ENCODE measurements at regions not wholly inside any gene's neighbourhood (a gene's known extent, or its start where the extent isn't known, plus 50 kb on each side); places are given as distances from the start of the nearest gene placed in this dataset.
A peak's percentile ranks its signal among the peaks of the same experiment; 100 is the strongest.

GRCh38 chr4:148934926-148935578 lies 492.8 kb upstream of the NR3C2 start:
- in situ Hi-C loops (cut with MboI), result no loop called here

GRCh38 chr4:148926276-148927260 lies 484.4 kb upstream of the NR3C2 start:
- DNase-seq, result peak; percentile 7
- in situ Hi-C loops (cut with MboI), result no loop called here
- H2AFZ ChIP-seq, result no peak overlapping the region
- H3K79me2 ChIP-seq (ENCODE audit: insufficient read depth), result no peaks in the 10 kb centered on the region
- H3K4me1 ChIP-seq (ENCODE audit: insufficient read depth), result no peaks in the 10 kb centered on the region
- H3K27me3 ChIP-seq (replicated peaks; ENCODE audit: insufficient read depth), result no peaks in the 10 kb centered on the region
- H3F3A ChIP-seq (ENCODE audit: insufficient read depth), result no peaks in the 10 kb centered on the region
- no peak overlapping the region for H3K4me2 ChIP-seq (ENCODE audit: unreplicated experiment)
- 37 to 43% methylated on average over 3 of the region's 3 CpGs for WGBS, 2 experiments (ENCODE audit: low coverage in 1 of 2, low lambda C conversion rate in 2 of 2, missing lambda C conversion rate in 2 of 2)
- H3K4me3 ChIP-seq, result no peak overlapping the region
- no peak overlapping the region for H3K27ac ChIP-seq
- no peaks in the 10 kb centered on the region for H4K20me1 ChIP-seq (ENCODE audit: insufficient read depth)
- H3K9me3 ChIP-seq (ENCODE audit: low read depth), result no peaks in the 10 kb centered on the region
- no peaks in the 10 kb centered on the region for H3K36me3 ChIP-seq (ENCODE audit: low read depth)
- H3K9ac ChIP-seq, result no peak overlapping the region
- H3K9me2 ChIP-seq (ENCODE audit: insufficient read depth), result no peaks in the 10 kb centered on the region
- no peak for TF ChIP-seq EZH2 (IDR thresholded peaks at IDR 0.05; ENCODE audit: insufficient read depth, poor library complexity, severe bottlenecking)
- TF ChIP-seq EZH2phosphoT487 (IDR thresholded peaks at IDR 0.05; ENCODE audit: insufficient read depth, low read depth), result no peak

More at GRCh38 chr4:148934926-148935578, 492.8 kb upstream of the NR3C2 start:
- H3K9me2 ChIP-seq (ENCODE audit: insufficient read depth), result no peaks in the 10 kb centered on the region
- no peak overlapping the region for H3K4me2 ChIP-seq (ENCODE audit: unreplicated experiment)
- no peaks in the 10 kb centered on the region for H3K27me3 ChIP-seq (replicated peaks; ENCODE audit: insufficient read depth)
- H3K27ac ChIP-seq, result no peak overlapping the region
- no peaks in the 10 kb centered on the region for H3F3A ChIP-seq (ENCODE audit: insufficient read depth)
- no peak overlapping the region for H3K4me3 ChIP-seq
- TF ChIP-seq EZH2phosphoT487 (IDR thresholded peaks at IDR 0.05; ENCODE audit: insufficient read depth, low read depth) (no peak), EZH2 (IDR thresholded peaks at IDR 0.05; ENCODE audit: insufficient read depth, poor library complexity, severe bottlenecking) (no peak)
- no peak overlapping the region for H3K9ac ChIP-seq
- no peaks in the 10 kb centered on the region for H4K20me1 ChIP-seq (ENCODE audit: insufficient read depth)
- no peaks in the 10 kb centered on the region for H3K79me2 ChIP-seq (ENCODE audit: insufficient read depth)
- DNase-seq, result no peak
- no peak overlapping the region for H2AFZ ChIP-seq
- no peaks in the 10 kb centered on the region for H3K36me3 ChIP-seq (ENCODE audit: low read depth)
- H3K4me1 ChIP-seq (ENCODE audit: insufficient read depth), result no peaks in the 10 kb centered on the region
- H3K9me3 ChIP-seq (ENCODE audit: low read depth), result no peaks in the 10 kb centered on the region
- WGBS, 2 experiments (ENCODE audit: low coverage in 1 of 2, low lambda C conversion rate in 2 of 2, missing lambda C conversion rate in 2 of 2), result 34 to 40% methylated on average over 3 of the region's 3 CpGs

DNA sequence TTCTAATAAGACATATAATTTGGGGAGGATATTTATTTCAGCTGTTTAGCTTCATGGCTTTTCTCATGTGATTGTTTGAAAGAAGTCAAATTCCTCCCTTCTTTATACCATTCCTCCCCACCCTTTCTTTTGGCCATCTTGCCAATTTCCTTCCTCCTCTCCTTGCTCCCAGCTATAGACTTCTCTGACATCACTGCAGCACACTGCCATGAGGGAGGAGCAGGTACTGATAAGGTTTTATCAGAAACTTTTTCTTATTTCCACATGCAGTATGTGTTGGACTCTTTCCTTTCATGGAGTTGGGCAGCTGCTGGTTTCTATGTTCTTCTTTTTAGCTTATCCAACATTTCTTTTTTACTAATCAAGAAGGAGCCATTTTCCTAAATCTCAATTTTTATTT lies 481.7 kb upstream of the NR3C2 start:
- Histone ChIP-seq H2AFZ (no peak overlapping the region), H3K9ac (no peak overlapping the region), H3F3A (ENCODE audit: insufficient read depth) (no peaks in the 10 kb centered on the region), H3K9me3 (ENCODE audit: low read depth) (no peaks in the 10 kb centered on the region), H3K4me3 (no peak overlapping the region), H3K79me2 (ENCODE audit: insufficient read depth) (no peaks in the 10 kb centered on the region), H3K27me3 (replicated peaks; ENCODE audit: insufficient read depth) (no peaks in the 10 kb centered on the region), H3K4me2 (ENCODE audit: unreplicated experiment) (no peak overlapping the region), H3K27ac (no peak overlapping the region), H4K20me1 (ENCODE audit: insufficient read depth) (no peaks in the 10 kb centered on the region), H3K36me3 (ENCODE audit: low read depth) (no peaks in the 10 kb centered on the region), H3K4me1 (ENCODE audit: insufficient read depth) (no peaks in the 10 kb centered on the region), H3K9me2 (ENCODE audit: insufficient read depth) (no peaks in the 10 kb centered on the region)
- TF ChIP-seq EZH2 (IDR thresholded peaks at IDR 0.05; ENCODE audit: insufficient read depth, poor library complexity, severe bottlenecking), result no peak
- no peak for TF ChIP-seq EZH2phosphoT487 (IDR thresholded peaks at IDR 0.05; ENCODE audit: insufficient read depth, low read depth)
- DNase-seq, result no peak
- in situ Hi-C loops (cut with MboI), result no loop called here

- Histone ChIP-seq H3K4me3 (no peak overlapping the region), H3K9ac (no peak overlapping the region), H3K9me3 (ENCODE audit: low read depth) (no peaks in the 10 kb centered on the region), H3K4me2 (ENCODE audit: unreplicated experiment) (no peak overlapping the region), H3K79me2 (ENCODE audit: insufficient read depth) (no peaks in the 10 kb centered on the region), H3K36me3 (ENCODE audit: low read depth) (no peaks in the 10 kb centered on the region), H3K27me3 (replicated peaks; ENCODE audit: insufficient read depth) (no peaks in the 10 kb centered on the region), H3K4me1 (ENCODE audit: insufficient read depth) (no peaks in the 10 kb centered on the region), H3F3A (ENCODE audit: insufficient read depth) (no peaks in the 10 kb centered on the region), H2AFZ (no peak overlapping the region), H3K27ac (no peak overlapping the region), H3K9me2 (ENCODE audit: insufficient read depth) (no peaks in the 10 kb centered on the region), H4K20me1 (ENCODE audit: insufficient read depth) (no peaks in the 10 kb centered on the region)
- DNase-seq, result no peak
- TF ChIP-seq EZH2 (IDR thresholded peaks at IDR 0.05; ENCODE audit: insufficient read depth, poor library complexity, severe bottlenecking) (no peak), EZH2phosphoT487 (IDR thresholded peaks at IDR 0.05; ENCODE audit: insufficient read depth, low read depth) (no peak)
- 13 to 17% methylated on average over 1 of the region's 1 CpG for WGBS, 2 experiments (ENCODE audit: low coverage in 1 of 2, low lambda C conversion rate in 2 of 2, missing lambda C conversion rate in 2 of 2)
- in situ Hi-C loops (cut with MboI), result no loop called here
Observed at GRCh38 chr4:148922497-148922896, 480.3 kb upstream of the NR3C2 start.
